ENCODE measurements at regions not wholly inside any gene's neighbourhood (a gene's known extent, or its start where the extent isn't known, plus 50 kb on each side); places are given as distances from the start of the nearest gene placed in this dataset.

DNA sequence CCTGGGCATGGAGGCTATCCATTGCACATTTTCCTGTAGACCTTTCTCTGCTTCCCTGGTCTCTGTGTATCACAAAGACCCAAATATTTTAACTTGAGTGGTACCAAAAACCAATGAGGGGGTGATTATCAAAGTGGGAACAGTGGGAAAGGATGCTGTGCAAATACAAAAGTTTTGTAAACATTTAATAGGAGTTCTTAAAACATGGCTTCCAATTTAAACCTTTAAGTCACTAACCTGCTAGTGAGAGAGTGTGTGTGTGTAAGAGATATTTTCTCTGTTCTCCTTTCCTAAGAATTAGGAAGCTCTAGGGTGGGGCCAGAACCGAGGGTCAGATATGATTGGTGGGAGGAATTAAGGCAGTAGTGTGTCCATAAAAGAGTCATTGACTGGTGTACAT lies 64.5 kb upstream of the ARHGAP5 start:
- ChIA-PET CTCF (ENCODE audit: low intra/inter-chr PET ratio) (no interaction called here), POLR2A (no interaction called here)
- H3K27me3 ChIP-seq (ENCODE audit: control insufficient read depth in 2 of 2, insufficient read depth in 2 of 2, low read length in 2 of 2): no peaks in the 10 kb centered on the region
- no peak for DNase-seq (ENCODE audit: extremely low read depth in 1 of 4, low spot score in 3 of 4)
- in situ Hi-C loops (cut with MboI): no loop called here
- 11% methylated on average over 1 of the region's 1 CpG for WGBS (ENCODE audit: insufficient coverage, low coverage, missing lambda C conversion rate)
- peak overlapping the region; percentile 85 for H2AFZ ChIP-seq (ENCODE audit: low read depth, low read length)
- no peak for FAIRE-seq
- 0 out of 2 replicates have a peak overlapping the region, but pooled peaks have one; percentile 11 for H3K4me2 ChIP-seq (ENCODE audit: insufficient read depth, low read length)
- no peaks in the 10 kb centered on the region for H3K9me1 ChIP-seq (ENCODE audit: control insufficient read depth, insufficient read depth, low read length)
- H4K20me1 ChIP-seq (replicated peaks; ENCODE audit: control insufficient read depth, insufficient read depth, low read length): no peaks in the 10 kb centered on the region
- H3K27ac ChIP-seq (ENCODE audit: extremely low read depth, low read depth, low read length): no peak overlapping the region
- no peak for TF ChIP-seq RB1 (IDR thresholded peaks at IDR 0.05; ENCODE audit: low read depth)
- TF ChIP-seq, protein P1, sequence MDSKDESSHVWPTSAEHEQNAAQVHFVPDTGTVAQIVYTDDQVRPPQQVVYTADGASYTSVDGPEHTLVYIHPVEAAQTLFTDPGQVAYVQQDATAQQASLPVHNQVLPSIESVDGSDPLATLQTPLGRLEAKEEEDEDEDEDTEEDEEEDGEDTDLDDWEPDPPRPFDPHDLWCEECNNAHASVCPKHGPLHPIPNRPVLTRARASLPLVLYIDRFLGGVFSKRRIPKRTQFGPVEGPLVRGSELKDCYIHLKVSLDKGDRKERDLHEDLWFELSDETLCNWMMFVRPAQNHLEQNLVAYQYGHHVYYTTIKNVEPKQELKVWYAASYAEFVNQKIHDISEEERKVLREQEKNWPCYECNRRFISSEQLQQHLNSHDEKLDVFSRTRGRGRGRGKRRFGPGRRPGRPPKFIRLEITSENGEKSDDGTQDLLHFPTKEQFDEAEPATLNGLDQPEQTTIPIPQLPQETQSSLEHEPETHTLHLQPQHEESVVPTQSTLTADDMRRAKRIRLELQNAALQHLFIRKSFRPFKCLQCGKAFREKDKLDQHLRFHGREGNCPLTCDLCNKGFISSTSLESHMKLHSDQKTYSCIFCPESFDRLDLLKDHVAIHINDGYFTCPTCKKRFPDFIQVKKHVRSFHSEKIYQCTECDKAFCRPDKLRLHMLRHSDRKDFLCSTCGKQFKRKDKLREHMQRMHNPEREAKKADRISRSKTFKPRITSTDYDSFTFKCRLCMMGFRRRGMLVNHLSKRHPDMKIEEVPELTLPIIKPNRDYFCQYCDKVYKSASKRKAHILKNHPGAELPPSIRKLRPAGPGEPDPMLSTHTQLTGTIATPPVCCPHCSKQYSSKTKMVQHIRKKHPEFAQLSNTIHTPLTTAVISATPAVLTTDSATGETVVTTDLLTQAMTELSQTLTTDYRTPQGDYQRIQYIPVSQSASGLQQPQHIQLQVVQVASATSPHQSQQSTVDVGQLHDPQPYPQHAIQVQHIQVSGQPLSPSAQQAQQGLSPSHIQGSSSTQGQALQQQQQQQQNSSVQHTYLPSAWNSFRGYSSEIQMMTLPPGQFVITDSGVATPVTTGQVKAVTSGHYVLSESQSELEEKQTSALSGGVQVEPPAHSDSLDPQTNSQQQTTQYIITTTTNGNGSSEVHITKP (IDR thresholded peaks at IDR 0.05; ENCODE audit: partially characterized antibody): peak; percentile 79
- BruUV-seq (replicated peaks): no TSS peak
- H3K79me2 ChIP-seq (ENCODE audit: control insufficient read depth, insufficient read depth, low read length): no peaks in the 10 kb centered on the region
- intact Hi-C loops (cut with micrococcal nuclease): loop anchor here (5.0 kb wide), 1 partner anchor 70 kb away; no protein-coding TSS in a partner anchor
- H3K4me3 ChIP-seq: no peak overlapping the region
- no peak for ATAC-seq
- H3K4me1 ChIP-seq (replicated peaks in 1 of 2; ENCODE audit: control insufficient read depth in 2 of 2, insufficient read depth in 2 of 2, low read length in 2 of 2): peaks cover 0 to 15% of the 10 kb centered on the region in 2 experiments; a peak in 3 of 5 replicates
- no peaks in the 10 kb centered on the region for H3K9me3 ChIP-seq (replicated peaks; ENCODE audit: control insufficient read depth, insufficient read depth, low read depth, low read length)
- H3K9ac ChIP-seq (ENCODE audit: insufficient read depth in 1 of 2, low read depth in 2 of 2, low read length in 2 of 2): no peak overlapping the region
- no peaks in the 10 kb centered on the region for H3K36me3 ChIP-seq (ENCODE audit: control insufficient read depth, insufficient read depth, low read length)
